SH-SY5Y (cell line): ENCODE measurements at regions not wholly inside any gene's neighbourhood (a gene's known extent, or its start where the extent isn't known, plus 50 kb on each side); places are given as distances from the start of the nearest gene placed in this dataset.
A peak's percentile ranks its signal among the peaks of the same experiment; 100 is the strongest.

Experiments used
- GATA2 ChIP-seq: IDR thresholded peaks from 2 replicates; pipeline ENCODE4 v1.6.1; 2011; ENCODE audit warnings: mild to moderate bottlenecking, low read depth, low read length
- GATA3 ChIP-seq: IDR thresholded peaks from 2 replicates; pipeline ENCODE4 v1.6.1; 2011; ENCODE audit warnings: low read depth, mild to moderate bottlenecking, low read length, moderate library complexity

- TF ChIP-seq GATA2 (no peak), GATA3 (no peak)
Measured at GRCh38 chr11:95699631-95700470, 89.7 kb downstream of the FAM76B start.

GRCh38 chr11:95698676-95699557 lies 90.7 kb downstream of the FAM76B start:
- no peak for TF ChIP-seq GATA3
- no peak for TF ChIP-seq GATA2

DNA sequence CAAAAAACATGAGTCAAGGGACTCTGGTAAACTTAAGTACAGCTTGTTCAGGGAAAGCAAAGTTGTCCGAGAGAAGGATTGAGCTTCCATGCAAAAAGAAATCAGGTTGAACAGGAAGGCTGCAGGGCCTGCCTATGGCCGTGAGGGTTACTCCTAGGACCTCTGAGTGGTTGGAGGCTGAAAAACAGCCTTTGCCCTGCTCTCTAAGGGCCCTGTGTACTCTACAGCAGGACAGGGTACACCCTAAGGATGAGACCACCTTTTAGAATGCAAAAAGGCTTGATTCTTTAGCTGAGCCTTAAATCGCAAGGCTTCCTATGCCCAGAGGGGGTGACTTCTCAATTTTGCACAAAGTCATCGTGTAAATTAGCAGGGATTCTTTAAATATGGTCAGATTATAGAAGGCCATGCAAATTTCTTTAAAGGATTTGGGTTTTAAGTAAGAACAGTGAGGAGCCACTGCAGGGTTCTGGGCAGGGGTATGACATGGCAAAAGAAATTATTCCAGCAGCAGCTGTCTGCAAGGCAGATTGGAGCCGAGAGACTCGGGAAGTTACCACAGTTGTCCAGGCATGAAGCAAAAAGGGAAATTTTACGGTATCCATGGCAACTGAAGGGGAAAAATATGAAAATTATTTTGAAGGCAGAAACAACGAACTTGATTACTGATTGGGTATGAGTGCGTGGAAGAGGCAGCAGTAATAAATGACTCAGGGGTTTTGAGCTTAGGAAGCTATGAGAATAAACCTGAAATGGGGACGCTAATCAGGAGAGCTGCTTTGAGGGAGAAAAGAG lies 91.8 kb downstream of the FAM76B start:
- TF ChIP-seq GATA2 (no peak), GATA3 (no peak)

GRCh38 chr11:95695181-95695580 lies 94.4 kb downstream of the FAM76B start:
- no peak for TF ChIP-seq GATA3
- TF ChIP-seq GATA2 = no peak

DNA sequence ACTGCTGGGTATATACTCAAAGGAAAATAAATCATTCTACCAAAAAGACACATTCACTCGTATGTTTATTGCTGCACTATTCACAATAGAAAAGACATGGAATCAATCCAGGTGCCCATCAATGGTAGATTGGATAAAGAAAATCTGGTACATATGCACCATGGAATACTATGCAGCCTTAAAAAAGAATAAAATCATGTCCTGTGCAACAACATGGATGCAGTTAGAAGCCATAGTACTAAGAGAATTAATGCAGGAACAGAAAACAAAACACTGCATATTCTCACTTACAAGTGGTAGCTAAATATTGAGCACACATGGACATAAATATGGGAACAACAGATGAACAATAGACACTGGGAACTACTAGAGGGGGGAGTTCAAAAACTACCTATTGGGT lies 96.3 kb downstream of the FAM76B start:
- TF ChIP-seq GATA2 = no peak
- TF ChIP-seq GATA3 = no peak

DNA sequence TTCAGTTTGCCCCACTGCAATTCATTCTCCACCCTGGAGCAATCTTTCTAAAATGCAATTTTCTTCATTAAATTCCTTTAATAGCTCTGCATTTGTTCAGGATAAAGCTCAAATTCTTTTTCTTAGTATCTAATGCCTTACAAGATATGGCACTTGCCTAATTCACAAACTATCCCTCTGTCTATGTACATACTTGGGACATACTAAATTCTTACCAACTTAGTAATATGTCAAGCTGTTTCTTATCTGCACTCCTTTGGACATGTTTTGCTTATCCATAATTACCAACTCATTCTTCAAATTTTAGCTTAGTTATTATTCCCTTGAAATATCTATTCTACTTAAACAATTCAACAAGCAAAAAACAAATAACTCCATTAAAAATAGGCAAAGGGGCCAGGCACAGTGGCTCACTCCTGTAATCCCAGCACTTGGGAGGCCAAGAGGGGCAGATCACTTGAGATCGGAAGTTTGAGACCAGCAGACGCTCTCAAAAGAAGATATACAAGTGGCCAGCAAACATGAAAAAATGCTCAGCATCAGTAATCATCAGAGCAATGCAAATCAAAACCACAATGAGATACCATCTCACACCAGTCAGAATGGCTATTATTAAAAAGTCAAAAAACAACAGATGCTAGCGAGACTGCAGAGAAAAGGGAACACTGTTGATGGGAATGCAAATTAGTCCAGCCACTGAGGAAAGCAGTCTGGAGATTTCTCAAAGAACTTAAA lies 96.9 kb downstream of the FAM76B start:
- TF ChIP-seq GATA2 (no peak), GATA3 (no peak)

GRCh38 chr11:95690100-95690499 lies 99.5 kb downstream of the FAM76B start:
- TF ChIP-seq GATA3 = no peak
- TF ChIP-seq GATA2 = no peak

GRCh38 chr11:95688501-95689222 lies 100.9 kb downstream of the FAM76B start:
- TF ChIP-seq GATA3 = 0 out of 2 replicates have a peak, but pooled peaks have one; percentile 46
- no peak for TF ChIP-seq GATA2

GRCh38 chr11:95688015-95688414 lies 101.6 kb downstream of the FAM76B start:
- TF ChIP-seq GATA2 = no peak
- TF ChIP-seq GATA3 = no peak

DNA sequence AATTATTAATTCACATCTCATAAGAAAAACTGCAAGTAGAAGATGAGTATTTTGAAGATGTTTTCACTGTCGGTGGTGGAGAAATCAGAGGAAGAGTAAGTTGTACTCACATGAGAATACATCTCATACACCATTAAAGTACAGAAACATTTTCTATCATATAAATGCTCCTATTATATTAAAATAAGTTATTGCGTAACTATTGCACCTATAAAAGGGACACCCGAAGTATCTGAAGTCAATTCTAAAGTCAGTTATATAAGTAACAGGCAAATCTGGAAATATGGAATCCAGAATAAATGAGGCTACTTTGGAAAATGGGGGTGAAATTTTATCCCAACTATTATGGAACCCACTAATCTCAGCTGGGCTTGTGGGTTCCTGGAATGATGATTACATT lies 103.3 kb downstream of the FAM76B start:
- TF ChIP-seq GATA3 (no peak), GATA2 (no peak)

DNA sequence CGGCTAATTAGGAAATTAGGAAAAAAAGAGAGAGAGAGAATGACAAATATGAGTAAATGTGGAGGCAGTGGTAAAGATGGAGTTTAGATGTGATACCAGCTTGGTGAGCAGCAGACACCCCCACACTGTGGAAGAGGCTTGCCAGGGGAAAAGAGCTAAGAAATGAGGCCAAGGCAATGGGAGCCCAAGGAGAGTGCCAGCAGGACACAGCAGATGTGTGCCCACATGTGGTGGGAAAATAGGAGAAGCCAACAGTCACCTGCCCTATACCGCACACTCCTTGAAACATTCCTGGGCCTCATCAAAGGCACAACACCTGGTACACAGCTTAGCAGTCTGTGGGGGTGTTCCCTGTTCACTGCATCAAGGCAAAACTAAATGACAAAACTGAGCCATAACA lies 104.9 kb downstream of the FAM76B start:
- TF ChIP-seq GATA3 = no peak

GRCh38 chr11:95684170-95684569 lies 105.4 kb downstream of the FAM76B start:
- TF ChIP-seq GATA2 (no peak), GATA3 (no peak)

DNA sequence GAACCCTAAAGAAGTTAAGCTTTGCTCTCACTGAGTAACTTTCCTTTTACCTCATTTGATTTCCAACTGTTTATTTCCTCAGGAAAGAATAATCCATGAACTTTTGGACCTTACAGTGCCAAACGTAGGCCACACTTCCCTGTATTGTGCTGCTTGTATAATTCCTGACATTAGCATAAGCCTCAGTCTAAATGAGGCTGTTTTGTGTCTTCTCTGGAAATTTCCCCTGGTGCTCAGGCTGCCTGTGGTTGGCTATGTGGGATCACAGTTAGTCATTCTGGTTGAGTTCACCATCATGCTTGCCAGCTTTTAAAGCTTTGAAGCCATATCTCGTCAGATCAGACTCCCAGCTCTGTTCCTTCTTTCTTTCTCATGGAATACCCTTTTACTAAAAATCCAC lies 107.0 kb downstream of the FAM76B start:
- TF ChIP-seq GATA2 (no peak), GATA3 (no peak)
